OCI-LY3 (cell line): ENCODE measurements at regions not wholly inside any gene's neighbourhood (a gene's known extent, or its start where the extent isn't known, plus 50 kb on each side); places are given as distances from the start of the nearest gene placed in this dataset.

Experiments used
- H2AFZ ChIP-seq: fragments of 200-600, 300-600 bp; shearing (Covaris generic); 2 replicates; pipeline ENCODE4 v1.6.0; 2014; ENCODE audit warnings: antibody characterized with exemption, low read depth, low read length
- H3K27ac ChIP-seq: fragments of 200-600, 300-600 bp; sonication (generic); 2 replicates; pipeline ENCODE4 v1.5.1; 2014; ENCODE audit warnings: mild to moderate bottlenecking, low read length, moderate library complexity, mixed read lengths
- H3K27me3 ChIP-seq: fragments of 200-600, 300-600 bp; sonication (generic); 2 replicates; pipeline ENCODE4 v1.6.1; 2014; ENCODE audit warnings: low read depth, low read length, mixed read lengths
- H3K36me3 ChIP-seq: fragments of 200-600, 300-600 bp; sonication (generic); replicated peaks from 2 replicates; pipeline ENCODE3; 2014; ENCODE audit warnings: low read depth, low read length, mixed read lengths
- H3K4me1 ChIP-seq: fragments of 300-600, 200-600 bp; sonication (generic); 2 replicates; pipeline ENCODE4 v1.6.1; 2014; ENCODE audit warnings: low read length, mixed read lengths
- H3K4me2 ChIP-seq: fragments of 200-600, 300-600 bp; sonication (generic); 2 replicates; pipeline ENCODE4 v1.6.1; 2014; ENCODE audit warnings: low read length, mixed read lengths
- H3K4me3 ChIP-seq: fragments of 300-600, 200-600 bp; sonication (generic); 2 replicates; pipeline ENCODE4 v1.5.1; 2014; ENCODE audit warnings: antibody characterized with exemption, mild to moderate bottlenecking, low read length, moderate library complexity
- H3K79me2 ChIP-seq: fragments of 300-600, 200-600 bp; shearing (Covaris generic); 2 replicates; pipeline ENCODE4 v1.6.1; 2014; ENCODE audit warnings: mild to moderate bottlenecking, low read length, mixed read lengths
- H3K9ac ChIP-seq: fragments of 300-600, 200-600 bp; shearing (Covaris generic); 2 replicates; pipeline ENCODE4 v1.6.0; 2014; ENCODE audit warnings: mild to moderate bottlenecking, low read length, moderate library complexity
- H3K9me3 ChIP-seq: fragments of 200-600, 300-600 bp; shearing (Covaris generic); 2 replicates; pipeline ENCODE4 v1.6.1; 2014; ENCODE audit warnings: low read length, mixed read lengths; ENCODE audit not compliant: insufficient read depth
- H4K20me1 ChIP-seq: fragments of 200-600, 300-600 bp; sonication (generic); 2 replicates; pipeline ENCODE4 v1.6.1; 2016; ENCODE audit warnings: low read length, mixed read lengths; ENCODE audit not compliant: insufficient read depth
- EZH2phosphoT487 ChIP-seq: fragments of 200-600 bp; shearing (Covaris generic); IDR thresholded peaks from 2 replicates; pipeline ENCODE4 v1.6.1; 2018; ENCODE audit warnings: antibody characterized with exemption, mixed run types, low read depth
- TF ChIP-seq, protein P1 (sequence below): fragments of 200-600, 300-600 bp; sonication (generic); IDR thresholded peaks from 2 replicates; pipeline ENCODE4 v1.5.1; 2014; ENCODE audit warnings: antibody characterized with exemption, low read length, low read depth

DNA sequence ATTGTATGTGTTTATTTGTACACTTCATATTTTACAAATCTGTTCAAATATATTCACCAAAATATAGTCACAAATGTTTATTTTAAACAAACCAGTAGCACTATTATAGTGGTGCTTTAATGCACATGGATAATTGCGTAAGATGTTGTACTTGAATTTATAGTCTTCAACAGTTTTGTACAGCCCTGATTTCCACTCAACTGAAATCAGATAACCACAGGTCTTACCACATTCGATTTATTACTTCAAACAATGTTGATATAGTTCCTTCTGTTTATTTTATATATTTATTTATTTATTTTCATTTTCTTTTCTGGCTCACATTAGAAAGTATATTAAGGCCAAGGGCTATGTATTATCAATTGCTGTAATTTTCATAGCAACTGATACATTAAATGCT is 99.4 kb upstream of the ZNF804A start:
- TF ChIP-seq, protein P1, sequence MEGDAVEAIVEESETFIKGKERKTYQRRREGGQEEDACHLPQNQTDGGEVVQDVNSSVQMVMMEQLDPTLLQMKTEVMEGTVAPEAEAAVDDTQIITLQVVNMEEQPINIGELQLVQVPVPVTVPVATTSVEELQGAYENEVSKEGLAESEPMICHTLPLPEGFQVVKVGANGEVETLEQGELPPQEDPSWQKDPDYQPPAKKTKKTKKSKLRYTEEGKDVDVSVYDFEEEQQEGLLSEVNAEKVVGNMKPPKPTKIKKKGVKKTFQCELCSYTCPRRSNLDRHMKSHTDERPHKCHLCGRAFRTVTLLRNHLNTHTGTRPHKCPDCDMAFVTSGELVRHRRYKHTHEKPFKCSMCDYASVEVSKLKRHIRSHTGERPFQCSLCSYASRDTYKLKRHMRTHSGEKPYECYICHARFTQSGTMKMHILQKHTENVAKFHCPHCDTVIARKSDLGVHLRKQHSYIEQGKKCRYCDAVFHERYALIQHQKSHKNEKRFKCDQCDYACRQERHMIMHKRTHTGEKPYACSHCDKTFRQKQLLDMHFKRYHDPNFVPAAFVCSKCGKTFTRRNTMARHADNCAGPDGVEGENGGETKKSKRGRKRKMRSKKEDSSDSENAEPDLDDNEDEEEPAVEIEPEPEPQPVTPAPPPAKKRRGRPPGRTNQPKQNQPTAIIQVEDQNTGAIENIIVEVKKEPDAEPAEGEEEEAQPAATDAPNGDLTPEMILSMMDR: no peak
- no peak for TF ChIP-seq EZH2phosphoT487

DNA sequence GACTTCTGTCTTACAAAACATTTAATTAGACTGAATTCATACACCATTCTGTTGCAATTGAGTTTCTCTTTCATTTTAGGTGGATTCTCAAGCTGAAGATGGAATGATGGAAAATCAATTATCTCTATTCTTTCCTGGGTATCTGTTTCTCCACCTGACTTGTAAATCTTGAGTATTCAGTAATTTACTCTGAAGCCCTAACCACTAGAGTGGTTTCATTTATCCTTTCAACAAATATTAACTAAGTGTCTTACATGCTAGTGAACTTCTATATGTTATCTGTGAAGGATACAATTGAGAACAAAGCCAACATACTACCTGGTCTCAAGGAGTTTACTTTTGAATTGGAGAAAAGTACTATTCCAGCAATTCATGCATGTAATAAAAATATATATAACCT is 94.1 kb upstream of the ZNF804A start:
- no peak overlapping the region for H3K4me3 ChIP-seq
- no peak overlapping the region for H2AFZ ChIP-seq
- H4K20me1 ChIP-seq: no peaks in the 10 kb centered on the region
- H3K27me3 ChIP-seq: no peaks in the 10 kb centered on the region
- peak overlapping the region; percentile 18 for H3K4me2 ChIP-seq
- H3K9me3 ChIP-seq: no peaks in the 10 kb centered on the region
- no peaks in the 10 kb centered on the region for H3K36me3 ChIP-seq
- peaks cover 6% of the 10 kb centered on the region for H3K4me1 ChIP-seq
- TF ChIP-seq, protein P1: no peak
- TF ChIP-seq EZH2phosphoT487: no peak
- no peak overlapping the region for H3K27ac ChIP-seq
- no peak overlapping the region for H3K9ac ChIP-seq
- no peaks in the 10 kb centered on the region for H3K79me2 ChIP-seq

More for the DNA sequence above, 99.4 kb upstream of the ZNF804A start:
- no peaks in the 10 kb centered on the region for H3K36me3 ChIP-seq
- no peak overlapping the region for H3K4me2 ChIP-seq
- H3K27ac ChIP-seq: no peak overlapping the region
- no peak overlapping the region for H3K4me3 ChIP-seq
- no peaks in the 10 kb centered on the region for H3K27me3 ChIP-seq
- no peaks in the 10 kb centered on the region for H3K79me2 ChIP-seq
- no peaks in the 10 kb centered on the region for H4K20me1 ChIP-seq
- H3K9me3 ChIP-seq: no peaks in the 10 kb centered on the region
- H3K4me1 ChIP-seq: no peaks in the 10 kb centered on the region; the same call in 1 of the 2 replicates
- H3K9ac ChIP-seq: no peak overlapping the region
- no peak overlapping the region for H2AFZ ChIP-seq

DNA sequence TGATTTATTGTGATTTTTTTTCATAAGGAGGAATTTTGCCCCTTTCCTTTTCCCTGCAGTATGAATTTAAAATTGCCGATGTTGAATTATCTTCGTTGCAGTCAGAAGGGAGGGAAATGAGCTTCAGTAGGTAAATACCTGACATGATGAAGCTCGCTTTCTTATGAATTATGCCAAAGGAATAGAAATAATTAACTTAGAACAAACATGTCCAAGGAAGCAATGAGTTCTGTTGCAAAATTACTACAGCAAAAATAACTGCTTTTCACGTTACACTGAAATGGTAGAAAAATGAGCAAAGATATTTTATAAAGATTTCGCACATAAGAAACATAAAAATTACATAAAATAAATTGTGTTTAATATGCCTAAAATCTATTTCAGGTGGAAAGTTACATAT is 91.1 kb upstream of the ZNF804A start:
- Histone ChIP-seq H2AFZ (no peak overlapping the region), H3K27me3 (no peaks in the 10 kb centered on the region), H3K4me2 (no peak overlapping the region), H3K4me1 (peaks cover 6% of the 10 kb centered on the region), H3K9ac (no peak overlapping the region), H3K4me3 (no peak overlapping the region), H4K20me1 (no peaks in the 10 kb centered on the region), H3K9me3 (no peaks in the 10 kb centered on the region), H3K36me3 (no peaks in the 10 kb centered on the region), H3K27ac (no peak overlapping the region), H3K79me2 (no peaks in the 10 kb centered on the region)
- TF ChIP-seq, protein P1: no peak
- no peak for TF ChIP-seq EZH2phosphoT487

DNA sequence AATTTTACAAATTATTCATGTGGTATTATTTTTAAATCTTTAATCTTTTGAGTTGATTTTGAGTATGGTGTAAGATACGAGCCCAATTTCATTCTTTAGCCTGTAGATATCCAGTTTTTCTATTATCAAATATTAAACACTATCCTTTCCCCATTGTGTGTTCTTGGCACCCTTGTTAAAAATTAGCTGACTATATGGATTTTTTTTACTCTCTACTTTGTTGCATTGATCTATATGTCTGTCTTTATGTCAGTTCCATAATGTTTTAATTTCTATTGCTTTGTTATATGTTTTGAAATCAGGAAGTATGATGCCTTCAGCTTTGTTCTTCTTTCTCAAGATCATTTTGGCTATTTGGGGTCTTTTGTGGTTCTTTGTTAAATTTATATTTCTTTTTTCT is 80.9 kb upstream of the ZNF804A start:
- H2AFZ ChIP-seq: no peak overlapping the region
- TF ChIP-seq EZH2phosphoT487: no peak
- TF ChIP-seq, protein P1: no peak
- H3K79me2 ChIP-seq: no peaks in the 10 kb centered on the region
- H3K4me3 ChIP-seq: no peak overlapping the region
- H3K4me2 ChIP-seq: no peak overlapping the region
- H4K20me1 ChIP-seq: no peaks in the 10 kb centered on the region
- no peaks in the 10 kb centered on the region for H3K27me3 ChIP-seq
- peaks cover 6% of the 10 kb centered on the region for H3K4me1 ChIP-seq
- H3K9me3 ChIP-seq: no peaks in the 10 kb centered on the region
- H3K36me3 ChIP-seq: no peaks in the 10 kb centered on the region
- no peak overlapping the region for H3K27ac ChIP-seq
- no peak overlapping the region for H3K9ac ChIP-seq
